ENCODE measurements at regions not wholly inside any gene's neighbourhood (a gene's known extent, or its start where the extent isn't known, plus 50 kb on each side); places are given as distances from the start of the nearest gene placed in this dataset.

DNA sequence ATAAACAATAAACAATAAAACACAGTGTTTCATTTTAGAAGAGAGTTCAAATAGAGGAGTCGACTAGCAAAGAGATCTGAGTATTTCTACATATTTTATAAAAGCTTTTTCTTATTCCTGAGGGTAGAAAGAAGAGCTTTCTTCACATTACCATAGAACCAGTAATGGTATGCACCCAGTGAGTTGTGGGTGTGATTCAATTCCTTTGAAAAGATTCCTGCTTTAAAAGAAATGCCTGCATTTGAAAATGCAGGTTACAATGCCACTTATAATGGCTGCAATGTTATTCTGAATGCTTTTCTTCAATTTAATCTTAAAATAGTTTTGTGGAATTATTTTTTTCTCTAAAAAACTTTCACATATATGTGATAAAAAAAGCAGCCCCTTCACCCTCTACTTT lies 178.1 kb downstream of the CDC14C start:
- no peaks in the 10 kb centered on the region for H3K27me3 ChIP-seq (replicated peaks in 1 of 7)
- DNase-seq = no peak
- H3K9me3 ChIP-seq = peaks cover 0 to 14% (median 4%) of the 10 kb centered on the region in 8 donors
- intact Hi-C loops (cut with DNase I; ENCODE audit: low total_unique reads) = no loop called here
- WGBS, 5 donors = 5 to 18% (median 10%) methylated on average over 1 of the region's 1 CpG
- TF ChIP-seq POLR2AphosphoS5 (IDR thresholded peaks at IDR 0.05) = no peak
- no peaks in the 10 kb centered on the region for H3K4me1 ChIP-seq
- no peak overlapping the region for H3K4me3 ChIP-seq
- no peaks in the 10 kb centered on the region for H3K36me3 ChIP-seq
- H3K27ac ChIP-seq = no peak overlapping the region

DNA sequence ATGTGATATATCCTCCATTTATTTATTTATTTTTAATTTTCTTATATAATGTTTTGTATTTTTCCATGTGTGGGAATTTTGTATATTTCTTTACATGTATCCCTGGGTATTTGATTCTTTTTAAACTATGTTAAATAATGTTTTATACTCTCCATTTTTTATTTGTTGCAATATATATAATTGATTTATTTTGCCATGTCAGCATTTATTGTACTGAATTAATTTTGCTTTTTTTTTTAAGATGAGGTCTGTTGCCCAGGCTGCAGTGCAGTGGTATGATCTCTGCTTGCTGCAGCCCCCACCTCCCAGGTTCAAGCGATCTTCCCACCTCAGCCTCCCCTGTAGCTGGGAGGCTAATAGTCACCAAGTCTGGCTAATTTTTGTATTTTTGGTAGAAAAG lies 187.4 kb downstream of the CDC14C start:
- H3K9me3 ChIP-seq = peaks cover 0 to 39% (median 24%) of the 10 kb centered on the region in 8 donors
- no peak overlapping the region for H3K4me3 ChIP-seq
- TF ChIP-seq, protein P1, sequence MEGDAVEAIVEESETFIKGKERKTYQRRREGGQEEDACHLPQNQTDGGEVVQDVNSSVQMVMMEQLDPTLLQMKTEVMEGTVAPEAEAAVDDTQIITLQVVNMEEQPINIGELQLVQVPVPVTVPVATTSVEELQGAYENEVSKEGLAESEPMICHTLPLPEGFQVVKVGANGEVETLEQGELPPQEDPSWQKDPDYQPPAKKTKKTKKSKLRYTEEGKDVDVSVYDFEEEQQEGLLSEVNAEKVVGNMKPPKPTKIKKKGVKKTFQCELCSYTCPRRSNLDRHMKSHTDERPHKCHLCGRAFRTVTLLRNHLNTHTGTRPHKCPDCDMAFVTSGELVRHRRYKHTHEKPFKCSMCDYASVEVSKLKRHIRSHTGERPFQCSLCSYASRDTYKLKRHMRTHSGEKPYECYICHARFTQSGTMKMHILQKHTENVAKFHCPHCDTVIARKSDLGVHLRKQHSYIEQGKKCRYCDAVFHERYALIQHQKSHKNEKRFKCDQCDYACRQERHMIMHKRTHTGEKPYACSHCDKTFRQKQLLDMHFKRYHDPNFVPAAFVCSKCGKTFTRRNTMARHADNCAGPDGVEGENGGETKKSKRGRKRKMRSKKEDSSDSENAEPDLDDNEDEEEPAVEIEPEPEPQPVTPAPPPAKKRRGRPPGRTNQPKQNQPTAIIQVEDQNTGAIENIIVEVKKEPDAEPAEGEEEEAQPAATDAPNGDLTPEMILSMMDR (IDR thresholded peaks at IDR 0.05 in 8 of 11, conservative IDR thresholded peaks at IDR 0.05 in 3 of 11) = no peak
- TF ChIP-seq POLR2AphosphoS5 (IDR thresholded peaks at IDR 0.05) (no peak), POLR2A (IDR thresholded peaks at IDR 0.05) (no peak)
- no peaks in the 10 kb centered on the region for H3K27me3 ChIP-seq (replicated peaks in 1 of 7)
- no peak overlapping the region for H3K27ac ChIP-seq
- intact Hi-C loops (cut with DNase I; ENCODE audit: low total_unique reads) = no loop called here
- 93 to 97% (median 95%) methylated on average over 1 of the region's 1 CpG for WGBS, 5 donors
- H3K36me3 ChIP-seq = no peaks in the 10 kb centered on the region
- no peaks in the 10 kb centered on the region for H3K4me1 ChIP-seq
- DNase-seq = no peak

DNA sequence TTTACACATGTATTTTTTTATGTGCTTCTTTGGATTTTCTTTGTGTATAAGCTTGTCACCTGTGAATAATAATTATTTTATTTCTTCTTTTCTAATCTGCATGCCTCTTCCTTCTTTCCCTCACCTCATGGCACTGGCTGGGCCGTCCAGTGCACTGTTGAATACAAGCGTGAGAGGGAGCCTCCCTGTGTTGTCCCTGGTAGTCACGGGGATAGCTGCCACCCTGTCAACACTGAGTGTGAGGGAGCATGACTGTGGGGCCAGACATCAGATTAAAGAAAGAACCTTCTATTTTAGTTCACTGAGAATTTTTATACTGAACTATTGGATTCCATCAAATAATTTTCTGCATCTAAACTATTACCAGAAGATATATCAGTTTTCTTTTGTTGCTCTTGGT lies 187.9 kb downstream of the CDC14C start:
- no peak overlapping the region for H3K4me3 ChIP-seq
- intact Hi-C loops (cut with DNase I; ENCODE audit: low total_unique reads) = no loop called here
- H3K9me3 ChIP-seq = peaks cover 0 to 34% (median 22%) of the 10 kb centered on the region in 8 donors
- H3K27me3 ChIP-seq (replicated peaks in 1 of 7) = no peaks in the 10 kb centered on the region
- H3K36me3 ChIP-seq = no peaks in the 10 kb centered on the region
- 70 to 82% (median 71%) methylated on average over 3 of the region's 3 CpGs for whole genome bisulfite sequencing, 5 donors
- DNase-seq = no peak
- no peaks in the 10 kb centered on the region for H3K4me1 ChIP-seq
- no peak overlapping the region for H3K27ac ChIP-seq
- TF ChIP-seq POLR2A (IDR thresholded peaks at IDR 0.05) = no peak
- TF ChIP-seq POLR2AphosphoS5 (IDR thresholded peaks at IDR 0.05) = no peak
- TF ChIP-seq, protein P1 (IDR thresholded peaks at IDR 0.05 in 8 of 11, conservative IDR thresholded peaks at IDR 0.05 in 3 of 11) = no peak

DNA sequence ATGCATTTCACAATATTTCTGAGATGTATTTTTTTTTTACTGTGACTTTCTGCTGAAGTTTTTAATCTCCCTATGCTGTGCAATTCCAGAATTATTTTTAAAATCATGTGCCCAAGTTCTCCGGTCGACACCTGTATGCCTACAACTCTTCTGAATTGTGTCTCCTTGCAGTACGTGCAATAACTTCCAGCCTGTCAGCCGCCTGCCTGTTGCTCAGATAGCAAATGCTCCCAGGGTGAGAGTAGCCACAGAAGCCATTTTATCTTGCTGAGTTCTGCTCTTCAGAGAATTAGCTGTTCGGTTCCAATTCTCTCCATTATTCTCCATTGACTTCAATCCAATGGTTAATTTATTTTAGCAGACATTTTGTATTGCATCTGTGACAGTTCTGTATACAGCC lies 188.3 kb downstream of the CDC14C start:
- no peaks in the 10 kb centered on the region for H3K27me3 ChIP-seq (replicated peaks in 1 of 7)
- peaks cover 0 to 30% (median 18%) of the 10 kb centered on the region in 8 donors for H3K9me3 ChIP-seq
- DNase-seq = no peak
- no peaks in the 10 kb centered on the region for H3K36me3 ChIP-seq
- no peak overlapping the region for H3K4me3 ChIP-seq
- no peak overlapping the region for H3K27ac ChIP-seq
- intact Hi-C loops (cut with DNase I; ENCODE audit: low total_unique reads) = no loop called here
- TF ChIP-seq POLR2A (IDR thresholded peaks at IDR 0.05) (no peak), POLR2AphosphoS5 (IDR thresholded peaks at IDR 0.05) (no peak)
- TF ChIP-seq, protein P1 (IDR thresholded peaks at IDR 0.05 in 8 of 11, conservative IDR thresholded peaks at IDR 0.05 in 3 of 11) = no peak
- WGBS, 5 donors = 79 to 89% (median 81%) methylated on average over 5 of the region's 5 CpGs
- H3K4me1 ChIP-seq = no peaks in the 10 kb centered on the region

DNA sequence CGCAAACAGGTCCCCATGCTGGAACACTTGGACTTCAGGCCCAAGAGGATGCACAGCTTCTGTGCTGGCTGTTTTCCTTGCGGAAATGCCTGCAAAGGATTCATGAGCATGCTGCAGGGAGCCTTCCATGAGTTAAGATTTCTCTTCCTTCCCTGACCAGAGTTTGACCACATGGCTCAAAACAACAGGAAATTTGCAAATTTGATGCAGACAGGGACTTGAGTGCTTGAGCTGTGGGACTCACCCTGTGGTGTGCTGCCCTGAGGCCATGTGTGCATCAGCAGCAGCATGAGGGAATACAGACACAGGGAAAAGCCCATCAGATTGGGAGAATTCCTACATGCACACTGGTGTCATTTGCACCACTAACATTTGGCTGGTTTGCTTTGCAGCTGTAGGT lies 195.4 kb downstream of the CDC14C start:
- TF ChIP-seq POLR2AphosphoS5 (IDR thresholded peaks at IDR 0.05) (no peak), POLR2A (IDR thresholded peaks at IDR 0.05) (no peak)
- TF ChIP-seq, protein P1 (IDR thresholded peaks at IDR 0.05 in 8 of 11, conservative IDR thresholded peaks at IDR 0.05 in 3 of 11) = no peak
- H3K27me3 ChIP-seq (replicated peaks in 1 of 7) = no peaks in the 10 kb centered on the region
- no peaks in the 10 kb centered on the region for H3K36me3 ChIP-seq
- H3K27ac ChIP-seq = no peak overlapping the region
- no peak for DNase-seq
- H3K4me3 ChIP-seq = no peak overlapping the region
- H3K4me1 ChIP-seq = no peaks in the 10 kb centered on the region
- peaks cover 0 to 20% (median 0%) of the 10 kb centered on the region in 8 donors for H3K9me3 ChIP-seq
- intact Hi-C loops (cut with DNase I; ENCODE audit: low total_unique reads) = no loop called here
- WGBS, 5 donors = 86 to 98% (median 91%) methylated on average over 2 of the region's 2 CpGs

All from spleen (tissue), 11 donors.